ENCODE measurements at regions not wholly inside any gene's neighbourhood (a gene's known extent, or its start where the extent isn't known, plus 50 kb on each side); places are given as distances from the start of the nearest gene placed in this dataset.

- no peak for TF ChIP-seq GLIS3 (CRISPR knock-in tag; IDR thresholded peaks at IDR 0.05)
- no peak for TF ChIP-seq ARNTL (CRISPR knock-in tag; IDR thresholded peaks at IDR 0.05; ENCODE audit: borderline replicate concordance, low read depth)
- no peak for TF ChIP-seq ISL1 (CRISPR knock-in tag; IDR thresholded peaks at IDR 0.05)
These were observed 91.0 kb upstream of the TAS2R1 start for GRCh38 chr5:9721161-9721560.

Data from SK-N-SH treated with all-trans-retinoic acid at 6 μM for 48 hours (cell line).